ENCODE measurements at regions not wholly inside any gene's neighbourhood (a gene's known extent, or its start where the extent isn't known, plus 50 kb on each side); places are given as distances from the start of the nearest gene placed in this dataset.

DNA sequence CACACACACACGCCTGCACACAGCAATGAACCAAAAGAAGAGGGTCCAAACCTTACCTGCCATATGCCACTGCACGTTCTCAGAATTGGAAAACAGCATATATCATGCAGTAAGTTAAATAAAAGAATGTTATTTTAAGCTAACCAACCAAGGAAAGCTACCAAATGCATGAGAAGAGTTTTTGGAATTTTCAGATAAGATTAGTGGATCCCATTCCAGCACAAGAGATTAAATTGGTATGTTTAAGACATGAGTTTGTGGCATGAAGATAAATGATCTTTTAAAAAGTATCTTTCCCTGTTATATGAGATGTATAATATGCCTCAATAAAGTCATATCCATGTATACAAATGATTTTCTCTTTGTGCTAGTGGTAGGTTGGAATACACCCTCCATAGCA is 811.4 kb downstream of the NR2F2 start:
- TF ChIP-seq CTCF (IDR thresholded peaks at IDR 0.05), result no peak

DNA sequence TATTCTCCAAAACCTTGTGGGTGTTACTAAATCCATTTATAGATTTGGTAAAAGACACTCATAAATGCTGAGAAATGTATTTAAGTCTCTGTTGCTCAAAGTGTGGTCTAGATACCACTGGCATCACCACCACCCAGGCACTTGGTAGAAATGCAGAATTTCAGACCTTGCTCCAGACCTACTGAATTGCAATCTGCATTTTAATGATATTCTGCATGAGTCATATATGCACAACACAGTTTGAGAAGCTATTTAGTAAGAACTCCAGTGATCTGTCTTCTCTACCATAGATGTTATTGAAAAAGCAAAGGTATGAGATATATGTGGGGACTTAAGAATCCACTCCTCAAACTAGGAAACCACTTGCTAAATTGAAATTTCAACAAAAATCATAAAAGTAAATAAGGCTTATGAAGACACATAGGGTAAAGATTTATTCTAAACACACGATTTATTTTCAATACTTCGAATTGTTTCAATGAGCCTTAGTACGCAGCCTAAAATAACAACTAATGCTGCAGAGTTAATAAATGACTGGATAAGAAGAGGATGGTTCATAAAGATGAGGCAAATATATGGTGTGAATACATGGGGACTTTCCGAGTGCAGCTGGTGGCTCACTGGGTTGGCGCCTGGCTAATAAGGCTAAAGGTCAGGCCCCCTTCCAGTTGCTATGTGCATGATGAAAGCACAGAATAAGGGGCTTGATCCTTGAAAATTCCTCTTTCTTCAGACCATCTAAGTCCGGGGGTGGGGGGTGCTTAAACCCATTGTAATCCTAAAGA is 813.3 kb downstream of the NR2F2 start:
- no peaks in the 10 kb centered on the region for H3K27me3 ChIP-seq

More for the DNA sequence above, 811.4 kb downstream of the NR2F2 start:
- Histone ChIP-seq H3K4me3 (ENCODE audit: low read depth in 1 of 2, low read length in 1 of 2) (no peak overlapping the region), H3K36me3 (no peaks in the 10 kb centered on the region), H3K4me1 (ENCODE audit: control insufficient read depth in 1 of 2, insufficient read depth in 1 of 2, low read depth in 1 of 2, low read length in 1 of 2) (no peaks in the 10 kb centered on the region), H3K27ac (no peak overlapping the region), H3K9me3 (no peaks in the 10 kb centered on the region), H3K27me3 (no peaks in the 10 kb centered on the region)

DNA sequence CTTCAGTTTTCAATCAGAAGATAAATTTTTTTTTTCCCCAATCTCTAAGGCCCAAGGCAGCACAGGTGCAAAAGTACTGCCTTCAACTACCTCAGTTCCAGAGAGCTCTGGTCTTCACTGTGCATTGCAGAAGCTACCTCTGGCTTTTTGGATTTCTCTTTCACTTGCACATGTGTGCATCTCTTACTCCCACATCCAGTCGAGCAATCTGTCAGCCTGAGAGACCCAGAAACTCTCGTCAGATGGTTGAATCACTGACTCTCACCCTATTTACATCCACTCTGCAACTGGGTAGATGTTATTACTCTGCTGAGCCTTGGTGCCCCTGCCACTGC is 813.8 kb downstream of the NR2F2 start:
- no peak overlapping the region for H3K4me3 ChIP-seq (ENCODE audit: low read depth in 1 of 2, low read length in 1 of 2)
- H3K27ac ChIP-seq, result no peak overlapping the region
- no peaks in the 10 kb centered on the region for H3K4me1 ChIP-seq (ENCODE audit: control insufficient read depth in 1 of 2, insufficient read depth in 1 of 2, low read depth in 1 of 2, low read length in 1 of 2)
- TF ChIP-seq CTCF (IDR thresholded peaks at IDR 0.05), result no peak
- no peaks in the 10 kb centered on the region for H3K36me3 ChIP-seq
- no peaks in the 10 kb centered on the region for H3K27me3 ChIP-seq
- no peaks in the 10 kb centered on the region for H3K9me3 ChIP-seq

More for the DNA sequence above, 813.3 kb downstream of the NR2F2 start:
- TF ChIP-seq CTCF (IDR thresholded peaks at IDR 0.05), result no peak
- Histone ChIP-seq H3K27ac (no peak overlapping the region), H3K4me3 (ENCODE audit: low read depth in 1 of 2, low read length in 1 of 2) (no peak overlapping the region), H3K9me3 (no peaks in the 10 kb centered on the region), H3K36me3 (no peaks in the 10 kb centered on the region), H3K4me1 (ENCODE audit: control insufficient read depth in 1 of 2, insufficient read depth in 1 of 2, low read depth in 1 of 2, low read length in 1 of 2) (no peaks in the 10 kb centered on the region)

GRCh38 chr15:97146929-97147870 is 813.3 kb upstream of the ARRDC4 start:
- Histone ChIP-seq H3K9me3 (no peaks in the 10 kb centered on the region), H3K36me3 (no peaks in the 10 kb centered on the region), H3K27ac (no peak overlapping the region), H3K4me3 (ENCODE audit: low read depth in 1 of 2, low read length in 1 of 2) (no peak overlapping the region), H3K4me1 (ENCODE audit: control insufficient read depth in 1 of 2, insufficient read depth in 1 of 2, low read depth in 1 of 2, low read length in 1 of 2) (no peaks in the 10 kb centered on the region), H3K27me3 (no peaks in the 10 kb centered on the region)
- no peak for TF ChIP-seq CTCF (IDR thresholded peaks at IDR 0.05)

DNA sequence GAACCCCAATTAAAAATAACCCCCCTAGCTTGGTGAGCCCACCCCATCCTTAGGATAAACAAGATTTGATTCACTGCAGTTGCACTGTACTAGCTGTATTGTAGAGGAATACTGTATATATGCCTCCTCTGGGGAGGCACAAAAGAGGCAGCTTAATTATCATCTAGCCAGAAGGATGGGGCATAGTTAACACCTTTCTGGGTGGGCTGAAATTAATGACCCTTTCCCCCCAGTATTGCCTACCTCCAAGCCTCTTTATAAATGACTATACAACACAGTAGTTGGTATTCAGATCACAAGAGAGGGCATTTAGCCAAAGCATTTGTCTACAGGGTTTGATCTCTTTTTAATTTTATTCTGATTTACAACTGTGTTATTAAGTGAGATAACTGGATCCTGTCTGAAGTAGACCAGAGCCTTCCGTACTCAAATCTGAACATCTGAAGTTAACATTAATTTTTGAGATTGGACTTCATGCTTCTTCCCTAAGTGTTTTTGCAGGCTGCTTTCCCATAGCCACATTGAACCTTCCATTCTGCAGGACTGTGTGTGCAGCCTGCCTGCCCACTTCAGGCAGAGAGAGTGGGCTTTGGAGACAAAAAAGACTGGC is 807.0 kb upstream of the ARRDC4 start:
- no peaks in the 10 kb centered on the region for H3K27me3 ChIP-seq
- no peak overlapping the region for H3K27ac ChIP-seq
- TF ChIP-seq CTCF (IDR thresholded peaks at IDR 0.05), result no peak
- H3K36me3 ChIP-seq, result no peaks in the 10 kb centered on the region
- no peaks in the 10 kb centered on the region for H3K9me3 ChIP-seq
- no peak overlapping the region for H3K4me3 ChIP-seq (ENCODE audit: low read depth in 1 of 2, low read length in 1 of 2)
- H3K4me1 ChIP-seq (ENCODE audit: control insufficient read depth in 1 of 2, insufficient read depth in 1 of 2, low read depth in 1 of 2, low read length in 1 of 2), result no peaks in the 10 kb centered on the region
